Activated naive CD8-positive, alpha-beta T cell treated with anti-CD3 and anti-CD28 coated beads, Interleukin-2, amount 50 U/mL, for 24 hours (primary cell): ENCODE measurements at regions not wholly inside any gene's neighbourhood (a gene's known extent, or its start where the extent isn't known, plus 50 kb on each side); places are given as distances from the start of the nearest gene placed in this dataset.
"Not testable (repeated sequence)": the region's sequence is repeated elsewhere in the genome, so short reads cannot be mapped to it uniquely, and the experiment has no call there.

Experiments used
- ATAC-seq: fragments of 150-1000 bp; cut with Tn5 transposase; one replicate; pipeline ENCODE4 v1.10.0; 2021
- DNase-seq: peaks from one replicate; pipeline ENCODE4 v3.0.0; 2021
- H3K27ac Mint-ChIP-seq: one replicate; pipeline ENCODE4 v1.8.0; 2021; ENCODE audit warnings: mild to moderate bottlenecking, mixed read lengths
- H3K27me3 Mint-ChIP-seq: one replicate; pipeline ENCODE4 v1.8.0; 2021; ENCODE audit warnings: mixed read lengths
- H3K36me3 Mint-ChIP-seq: one replicate; pipeline ENCODE4 v1.8.0; 2021; ENCODE audit warnings: low read depth, mixed read lengths
- H3K4me1 Mint-ChIP-seq: one replicate; pipeline ENCODE4 v1.8.0; 2021; ENCODE audit warnings: mixed read lengths
- H3K4me3 Mint-ChIP-seq: one replicate; pipeline ENCODE4 v1.8.0; 2021; ENCODE audit warnings: mild to moderate bottlenecking, moderate library complexity, mixed read lengths
- H3K9me3 Mint-ChIP-seq: one replicate; pipeline ENCODE4 v1.8.0; 2021; ENCODE audit warnings: mixed read lengths

- no peak for DNase-seq
- Mint-ChIP-seq H3K36me3 (no peaks in the 10 kb centered on the region), H3K27me3 (peaks cover 2% of the 10 kb centered on the region), H3K9me3 (peaks cover 4% of the 10 kb centered on the region), H3K4me1 (no peaks in the 10 kb centered on the region), H3K4me3 (no peak overlapping the region), H3K27ac (no peak overlapping the region)
- ATAC-seq, result no peak
Measured at GRCh38 chr2:221997683-221998082, 301.1 kb downstream of the PAX3 start.

GRCh38 chr2:221997100-221997499 is 301.7 kb downstream of the PAX3 start:
- Mint-ChIP-seq H3K27ac (no peak overlapping the region), H3K36me3 (no peaks in the 10 kb centered on the region), H3K4me3 (no peak overlapping the region), H3K4me1 (no peaks in the 10 kb centered on the region), H3K27me3 (peaks cover 2% of the 10 kb centered on the region), H3K9me3 (peaks cover 4% of the 10 kb centered on the region)
- no peak for DNase-seq
- ATAC-seq, result no peak

GRCh38 chr2:221994926-221995325 is 303.9 kb downstream of the PAX3 start:
- Mint-ChIP-seq H3K4me1 (no peaks in the 10 kb centered on the region), H3K9me3 (peaks cover 4% of the 10 kb centered on the region), H3K27me3 (peaks cover 2% of the 10 kb centered on the region), H3K36me3 (no peaks in the 10 kb centered on the region), H3K27ac (no peak overlapping the region), H3K4me3 (no peak overlapping the region)
- no peak for DNase-seq
- no peak for ATAC-seq

- not testable (repeated sequence) for H3K27me3 Mint-ChIP-seq, H3K27ac Mint-ChIP-seq, H3K4me1 Mint-ChIP-seq, H3K9me3 Mint-ChIP-seq, DNase-seq, H3K36me3 Mint-ChIP-seq, H3K4me3 Mint-ChIP-seq, ATAC-seq
Measured at GRCh38 chr2:221984376-221984775, 314.4 kb downstream of the PAX3 start.

GRCh38 chr2:221981912-221982470 is 316.8 kb downstream of the PAX3 start:
- DNase-seq, result no peak
- Mint-ChIP-seq H3K27ac (no peak overlapping the region), H3K27me3 (peaks cover 1% of the 10 kb centered on the region), H3K4me1 (no peaks in the 10 kb centered on the region), H3K36me3 (no peaks in the 10 kb centered on the region), H3K4me3 (no peak overlapping the region), H3K9me3 (peaks cover 6% of the 10 kb centered on the region)
- no peak for ATAC-seq

DNA sequence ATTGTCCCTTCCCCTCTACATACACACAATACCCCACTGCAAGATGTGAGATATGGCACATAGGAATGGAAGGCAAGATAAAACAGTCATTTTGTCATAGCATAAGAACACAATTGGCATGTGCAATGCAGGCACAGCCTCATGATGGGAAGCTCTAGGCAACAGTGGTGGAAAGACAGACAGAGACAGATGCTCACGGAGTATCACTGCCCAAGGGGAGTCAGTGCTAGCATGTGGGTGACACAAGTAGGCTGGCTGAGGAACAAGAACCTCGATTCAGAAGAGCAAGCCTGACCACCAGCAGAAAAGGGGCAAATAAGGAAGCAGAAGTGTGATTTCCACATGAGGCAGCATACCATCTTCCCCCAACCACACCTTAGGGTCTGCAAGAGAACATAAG is 323.6 kb downstream of the PAX3 start:
- Mint-ChIP-seq H3K27me3 (no peaks in the 10 kb centered on the region), H3K9me3 (peaks cover 7% of the 10 kb centered on the region), H3K36me3 (no peaks in the 10 kb centered on the region), H3K27ac (no peak overlapping the region), H3K4me1 (no peaks in the 10 kb centered on the region), H3K4me3 (no peak overlapping the region)
- ATAC-seq, result no peak
- no peak for DNase-seq

GRCh38 chr2:221973902-221974301 is 324.9 kb downstream of the PAX3 start:
- Mint-ChIP-seq H3K36me3 (no peaks in the 10 kb centered on the region), H3K27me3 (no peaks in the 10 kb centered on the region), H3K27ac (no peak overlapping the region), H3K4me3 (no peak overlapping the region), H3K4me1 (no peaks in the 10 kb centered on the region), H3K9me3 (peaks cover 7% of the 10 kb centered on the region)
- DNase-seq (no peak), ATAC-seq (no peak)

DNA sequence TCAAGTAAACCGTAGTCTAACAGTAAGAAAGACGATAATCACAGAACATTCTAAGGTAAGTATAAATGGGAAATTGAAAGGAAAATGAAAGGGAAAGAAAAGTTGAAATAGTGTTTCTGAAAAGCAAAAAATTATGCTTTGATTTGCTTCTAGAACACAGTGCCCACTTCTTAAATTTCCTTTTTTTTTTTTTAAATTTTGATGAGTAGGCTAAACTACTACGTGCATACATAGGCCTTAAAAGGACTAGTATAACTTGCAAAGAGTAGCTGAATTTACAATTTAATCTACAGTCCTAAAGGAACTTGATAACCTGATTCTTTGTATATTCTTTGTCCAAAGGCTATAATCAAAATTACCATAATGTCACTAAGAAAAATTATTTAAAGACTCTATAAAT is 325.3 kb downstream of the PAX3 start:
- Mint-ChIP-seq H3K4me1 (no peaks in the 10 kb centered on the region), H3K9me3 (peaks cover 7% of the 10 kb centered on the region), H3K4me3 (no peak overlapping the region), H3K27me3 (no peaks in the 10 kb centered on the region), H3K36me3 (no peaks in the 10 kb centered on the region), H3K27ac (no peak overlapping the region)
- DNase-seq, result no peak
- no peak for ATAC-seq

- ATAC-seq (no peak), DNase-seq (no peak)
- no peak overlapping the region for H3K27ac Mint-ChIP-seq
- no peak overlapping the region for H3K4me3 Mint-ChIP-seq
- peaks cover 4% of the 10 kb centered on the region for H3K9me3 Mint-ChIP-seq
- no peaks in the 10 kb centered on the region for H3K27me3 Mint-ChIP-seq
- H3K36me3 Mint-ChIP-seq, result no peaks in the 10 kb centered on the region
- no peaks in the 10 kb centered on the region for H3K4me1 Mint-ChIP-seq
Measured at GRCh38 chr2:221972813-221973478, 325.9 kb downstream of the PAX3 start.

- Mint-ChIP-seq H3K4me1 (no peaks in the 10 kb centered on the region), H3K9me3 (no peaks in the 10 kb centered on the region), H3K27ac (no peak overlapping the region), H3K4me3 (no peak overlapping the region), H3K36me3 (no peaks in the 10 kb centered on the region), H3K27me3 (no peaks in the 10 kb centered on the region)
- no peak for DNase-seq
- no peak for ATAC-seq
Measured at GRCh38 chr2:221970389-221970788, 328.4 kb downstream of the PAX3 start.

- no peak for DNase-seq
- no peak for ATAC-seq
- no peak overlapping the region for H3K27ac Mint-ChIP-seq
- H3K36me3 Mint-ChIP-seq, result no peaks in the 10 kb centered on the region
- H3K9me3 Mint-ChIP-seq, result no peaks in the 10 kb centered on the region
- H3K4me1 Mint-ChIP-seq, result no peaks in the 10 kb centered on the region
- H3K4me3 Mint-ChIP-seq, result no peak overlapping the region
- no peaks in the 10 kb centered on the region for H3K27me3 Mint-ChIP-seq
Measured at GRCh38 chr2:221969830-221970144, 329.0 kb downstream of the PAX3 start.

DNA sequence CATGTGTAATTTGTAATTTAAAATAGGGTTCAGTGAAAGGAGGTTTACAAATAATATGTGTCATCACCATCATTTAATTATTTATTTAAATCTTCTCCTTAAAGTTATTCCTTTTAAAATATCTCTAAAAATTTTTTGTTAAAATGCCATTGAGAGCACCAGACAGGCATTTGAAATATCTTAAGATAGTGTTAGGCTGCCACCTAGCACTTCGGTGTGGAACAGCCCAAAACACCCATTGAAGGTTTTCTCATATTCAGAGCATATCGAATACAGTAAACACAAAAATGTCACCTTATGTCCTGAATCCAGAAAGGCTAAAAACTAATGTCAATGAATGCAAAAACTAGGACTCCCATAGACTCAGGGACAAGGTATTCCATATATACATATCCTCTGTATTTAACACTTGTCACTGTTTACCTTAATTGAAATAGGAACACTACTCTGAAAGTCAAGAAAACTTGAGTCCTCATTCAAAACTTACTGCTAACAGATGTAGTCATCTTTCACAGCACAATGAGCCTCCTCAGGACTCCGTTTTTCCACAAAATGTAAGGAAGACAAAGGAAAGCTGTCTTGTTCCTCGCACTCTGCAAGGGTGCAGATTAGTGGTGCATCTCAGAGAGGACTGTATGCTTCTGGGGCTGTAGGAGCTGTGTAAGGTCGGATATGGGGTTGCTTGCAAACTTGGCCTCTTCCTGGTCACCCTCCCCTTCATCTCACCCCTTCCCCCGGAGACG is 329.5 kb downstream of the PAX3 start:
- Mint-ChIP-seq H3K36me3 (no peaks in the 10 kb centered on the region), H3K27me3 (no peaks in the 10 kb centered on the region), H3K9me3 (no peaks in the 10 kb centered on the region), H3K4me1 (no peaks in the 10 kb centered on the region), H3K27ac (no peak overlapping the region), H3K4me3 (no peak overlapping the region)
- no peak for DNase-seq
- no peak for ATAC-seq

DNA sequence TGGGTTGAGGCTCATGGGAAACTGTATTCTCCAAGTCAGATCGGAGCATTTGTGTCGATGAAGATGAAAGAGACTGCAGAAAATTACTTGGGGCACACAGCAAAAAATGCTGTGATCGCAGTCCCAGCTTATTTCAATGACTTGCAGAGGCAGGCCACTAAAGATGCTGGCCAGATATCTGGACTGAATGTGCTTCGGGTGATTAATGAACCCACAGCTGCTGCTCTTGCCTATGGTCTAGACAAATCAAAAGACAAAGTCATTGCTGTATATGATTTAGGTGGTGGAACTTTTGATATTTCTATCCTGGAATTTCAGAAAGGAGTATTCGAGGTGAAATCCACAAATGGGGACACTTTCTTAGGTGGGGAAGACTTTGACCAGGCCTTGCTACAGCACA is 336.6 kb downstream of the PAX3 start:
- Mint-ChIP-seq H3K36me3 (no peaks in the 10 kb centered on the region), H3K4me3 (no peak overlapping the region), H3K27me3 (no peaks in the 10 kb centered on the region), H3K9me3 (no peaks in the 10 kb centered on the region), H3K4me1 (no peaks in the 10 kb centered on the region), H3K27ac (no peak overlapping the region)
- no peak for DNase-seq
- no peak for ATAC-seq

GRCh38 chr2:221961561-221961960 is 337.2 kb downstream of the PAX3 start:
- no peaks in the 10 kb centered on the region for H3K4me1 Mint-ChIP-seq
- no peaks in the 10 kb centered on the region for H3K36me3 Mint-ChIP-seq
- H3K9me3 Mint-ChIP-seq, result no peaks in the 10 kb centered on the region
- DNase-seq (no peak), ATAC-seq (no peak)
- no peak overlapping the region for H3K4me3 Mint-ChIP-seq
- no peak overlapping the region for H3K27ac Mint-ChIP-seq
- H3K27me3 Mint-ChIP-seq, result no peaks in the 10 kb centered on the region

DNA sequence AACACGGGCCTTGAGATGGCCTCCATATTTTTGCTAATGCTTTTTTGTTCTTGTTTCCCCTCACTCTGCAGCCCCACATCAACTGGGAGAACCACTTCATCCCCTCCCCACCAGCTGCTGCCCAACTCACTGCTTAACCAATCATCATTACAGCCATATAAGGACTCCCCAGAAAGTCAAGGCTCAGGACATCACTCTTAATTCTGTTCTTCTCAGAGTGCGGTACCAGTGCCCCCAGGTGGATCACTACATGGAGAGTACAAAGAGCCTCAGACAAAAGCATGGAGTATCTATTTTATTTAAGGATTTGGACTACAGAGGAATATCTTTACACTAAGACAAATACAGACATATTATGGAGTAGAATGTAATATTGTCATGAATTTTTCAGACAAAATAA is 340.6 kb downstream of the PAX3 start:
- no peak for ATAC-seq

More for the DNA sequence above, 340.6 kb downstream of the PAX3 start:
- Mint-ChIP-seq H3K27me3 (no peaks in the 10 kb centered on the region), H3K9me3 (no peaks in the 10 kb centered on the region), H3K36me3 (no peaks in the 10 kb centered on the region), H3K4me1 (no peaks in the 10 kb centered on the region), H3K4me3 (no peak overlapping the region), H3K27ac (no peak overlapping the region)
- no peak for DNase-seq
